Astrocyte of the spinal cord (primary cell): ENCODE measurements at regions not wholly inside any gene's neighbourhood (a gene's known extent, or its start where the extent isn't known, plus 50 kb on each side); places are given as distances from the start of the nearest gene placed in this dataset.

ENCODE experiments used
- DNase-seq: peaks from one replicate; pipeline ENCODE4 v3.0.0; 2011; ENCODE audit warnings: low read depth, low spot score
- H3K4me3 ChIP-seq: 2 replicates; pipeline ENCODE4 v1.5.1; 2011; ENCODE audit warnings: low read depth, mild to moderate bottlenecking, low read length, moderate library complexity
- CTCF ChIP-seq: IDR thresholded peaks from 2 replicates; pipeline ENCODE4 v1.5.1; 2012; ENCODE audit warnings: low read depth, mild to moderate bottlenecking, low read length, inconsistent platforms
- in situ Hi-C: cut with HindIII; loops from 2 replicates; pipeline ENCODE4 v1.10.0; 2017; ENCODE audit warnings: low sequenced_read_pairs

GRCh38 chr2:41727152-41727551 is 320.7 kb upstream of the PKDCC start:
- no peak for DNase-seq
- in situ Hi-C loops, result no loop called here
- no peak for TF ChIP-seq CTCF
- no peak overlapping the region for H3K4me3 ChIP-seq

DNA sequence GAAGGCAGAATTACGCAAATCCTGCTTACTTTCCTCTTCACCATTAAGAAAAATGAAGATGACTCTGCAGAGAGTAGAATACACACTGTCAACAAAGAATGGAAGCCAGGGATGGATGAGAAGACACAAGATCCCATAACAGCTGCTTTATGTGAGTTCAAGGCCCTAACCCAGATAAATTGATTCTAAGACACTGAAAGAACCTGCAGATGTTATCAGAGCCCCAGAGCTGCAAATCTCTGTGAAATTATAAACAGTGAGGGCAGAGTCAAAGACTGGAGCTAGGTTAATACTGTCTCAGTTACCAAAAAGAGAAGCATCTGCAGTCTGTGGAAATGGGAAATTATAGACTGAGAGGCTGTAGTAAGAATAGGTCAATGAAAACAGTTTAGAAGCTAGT is 320.1 kb upstream of the PKDCC start:
- in situ Hi-C loops, result no loop called here
- DNase-seq, result no peak
- no peak for TF ChIP-seq CTCF
- H3K4me3 ChIP-seq, result no peak overlapping the region

GRCh38 chr2:41728788-41729338 is 319.0 kb upstream of the PKDCC start:
- H3K4me3 ChIP-seq, result no peak overlapping the region
- DNase-seq, result no peak
- in situ Hi-C loops, result no loop called here
- TF ChIP-seq CTCF, result no peak

DNA sequence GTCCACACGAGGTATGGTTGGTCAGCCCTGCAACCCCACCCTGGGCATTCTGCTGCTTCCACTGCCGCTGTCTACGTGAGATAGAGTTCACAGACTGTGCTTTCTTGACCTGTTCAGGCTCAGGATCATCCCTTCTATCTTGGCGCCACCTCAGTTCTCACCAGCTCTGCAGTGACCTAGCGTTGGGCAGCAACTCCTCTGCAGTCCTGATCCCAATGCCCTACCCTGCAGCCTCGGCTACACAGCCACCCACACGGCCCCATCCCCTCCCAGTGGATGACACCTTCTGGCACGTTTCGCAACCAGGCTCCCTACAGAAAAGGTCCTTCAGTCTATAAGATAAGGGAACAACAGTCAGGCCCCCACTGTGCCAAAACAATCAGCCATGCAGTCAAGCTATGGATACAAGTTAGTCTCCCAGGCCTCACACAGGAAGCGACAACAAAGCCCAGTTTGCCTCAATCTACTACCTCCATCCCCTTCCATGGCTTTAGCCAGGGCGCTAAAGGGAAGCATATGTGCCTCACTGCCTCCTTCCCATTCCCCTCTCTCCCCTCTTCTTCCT is 317.9 kb upstream of the PKDCC start:
- no peak overlapping the region for H3K4me3 ChIP-seq
- in situ Hi-C loops, result no loop called here
- no peak for DNase-seq
- no peak for TF ChIP-seq CTCF

DNA sequence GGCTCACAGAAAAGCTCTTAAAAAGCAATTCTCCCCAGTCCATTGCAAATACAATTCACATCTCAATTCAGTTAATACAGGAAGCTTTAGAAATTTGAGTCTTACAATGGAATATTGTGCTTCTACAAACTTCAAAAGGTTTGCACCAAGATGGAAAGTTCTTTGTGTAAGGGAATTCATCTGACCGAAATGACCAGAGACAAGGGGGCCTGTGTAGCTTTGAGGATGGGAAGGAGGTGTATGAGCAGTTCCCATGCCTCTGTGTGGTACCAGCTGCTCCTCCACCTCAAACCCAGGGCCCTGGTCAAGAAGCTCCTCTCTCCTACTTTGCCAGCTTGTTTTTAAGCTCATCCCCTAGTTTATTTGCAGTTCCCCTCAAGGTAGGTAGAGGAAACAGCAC is 312.8 kb upstream of the PKDCC start:
- no peak overlapping the region for H3K4me3 ChIP-seq
- DNase-seq, result no peak
- no peak for TF ChIP-seq CTCF
- in situ Hi-C loops, result no loop called here

DNA sequence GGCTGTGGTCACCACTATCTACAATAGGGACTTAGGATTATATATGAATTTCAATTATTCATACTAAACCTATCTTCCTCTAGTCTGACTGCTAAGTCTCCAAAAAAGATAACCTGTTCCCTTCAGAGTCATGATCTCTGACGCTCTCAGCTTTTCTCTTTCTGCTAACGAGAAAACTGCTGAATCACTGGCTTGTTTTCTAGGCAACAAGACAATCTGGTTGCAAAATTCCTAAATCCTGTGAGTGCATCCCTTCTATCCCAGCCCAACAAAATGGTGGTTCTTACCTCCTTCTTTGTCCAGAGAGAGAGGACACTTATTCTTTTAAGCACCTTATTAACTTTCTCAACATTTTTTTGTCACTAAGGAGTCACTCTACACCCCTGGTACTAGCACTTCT is 312.3 kb upstream of the PKDCC start:
- TF ChIP-seq CTCF, result no peak
- in situ Hi-C loops, result no loop called here
- DNase-seq, result no peak
- H3K4me3 ChIP-seq, result no peak overlapping the region
